ENCODE measurements at regions not wholly inside any gene's neighbourhood (a gene's known extent, or its start where the extent isn't known, plus 50 kb on each side); places are given as distances from the start of the nearest gene placed in this dataset.

DNA sequence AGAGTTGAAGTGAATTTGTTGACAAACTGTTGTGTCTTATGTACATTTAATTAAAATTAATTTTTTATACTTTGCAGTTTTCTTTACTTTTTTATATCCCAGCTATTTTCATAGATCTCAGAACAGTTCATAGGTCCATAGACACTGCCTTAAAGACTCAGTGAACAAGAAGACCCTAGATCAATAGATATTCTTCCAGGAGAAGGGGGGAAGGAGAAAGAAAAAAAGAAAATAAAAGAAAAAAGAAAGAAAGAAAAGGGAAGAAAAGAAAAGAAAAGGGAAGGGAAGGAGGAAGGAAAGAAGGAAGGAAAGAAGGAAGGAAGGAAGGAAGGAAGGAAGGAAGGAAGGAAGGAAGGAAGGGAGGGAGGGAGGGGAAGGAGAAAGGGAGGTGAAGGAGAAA is 130.8 kb downstream of the MAFB start (continued):
- TF ChIP-seq ZNF530 (tag by site-specific recombination; IDR thresholded peaks at IDR 0.05; ENCODE audit: low read depth) (no peak), KLF7 (tag by site-specific recombination; IDR thresholded peaks at IDR 0.05; ENCODE audit: borderline replicate concordance) (no peak), ZNF514 (tag by site-specific recombination; IDR thresholded peaks at IDR 0.05) (no peak), ZNF335 (tag by site-specific recombination; conservative IDR thresholded peaks at IDR 0.05) (no peak), ZNF626 (tag by site-specific recombination; IDR thresholded peaks at IDR 0.05) (no peak), ZNF37A (tag by site-specific recombination; IDR thresholded peaks at IDR 0.05) (no peak)
- TF ChIP-seq, protein P1, sequence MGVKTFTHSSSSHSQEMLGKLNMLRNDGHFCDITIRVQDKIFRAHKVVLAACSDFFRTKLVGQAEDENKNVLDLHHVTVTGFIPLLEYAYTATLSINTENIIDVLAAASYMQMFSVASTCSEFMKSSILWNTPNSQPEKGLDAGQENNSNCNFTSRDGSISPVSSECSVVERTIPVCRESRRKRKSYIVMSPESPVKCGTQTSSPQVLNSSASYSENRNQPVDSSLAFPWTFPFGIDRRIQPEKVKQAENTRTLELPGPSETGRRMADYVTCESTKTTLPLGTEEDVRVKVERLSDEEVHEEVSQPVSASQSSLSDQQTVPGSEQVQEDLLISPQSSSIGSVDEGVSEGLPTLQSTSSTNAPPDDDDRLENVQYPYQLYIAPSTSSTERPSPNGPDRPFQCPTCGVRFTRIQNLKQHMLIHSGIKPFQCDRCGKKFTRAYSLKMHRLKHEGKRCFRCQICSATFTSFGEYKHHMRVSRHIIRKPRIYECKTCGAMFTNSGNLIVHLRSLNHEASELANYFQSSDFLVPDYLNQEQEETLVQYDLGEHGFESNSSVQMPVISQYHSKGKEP (tag by site-specific recombination; IDR thresholded peaks at IDR 0.05), result no peak
- TF ChIP-seq, protein P2, sequence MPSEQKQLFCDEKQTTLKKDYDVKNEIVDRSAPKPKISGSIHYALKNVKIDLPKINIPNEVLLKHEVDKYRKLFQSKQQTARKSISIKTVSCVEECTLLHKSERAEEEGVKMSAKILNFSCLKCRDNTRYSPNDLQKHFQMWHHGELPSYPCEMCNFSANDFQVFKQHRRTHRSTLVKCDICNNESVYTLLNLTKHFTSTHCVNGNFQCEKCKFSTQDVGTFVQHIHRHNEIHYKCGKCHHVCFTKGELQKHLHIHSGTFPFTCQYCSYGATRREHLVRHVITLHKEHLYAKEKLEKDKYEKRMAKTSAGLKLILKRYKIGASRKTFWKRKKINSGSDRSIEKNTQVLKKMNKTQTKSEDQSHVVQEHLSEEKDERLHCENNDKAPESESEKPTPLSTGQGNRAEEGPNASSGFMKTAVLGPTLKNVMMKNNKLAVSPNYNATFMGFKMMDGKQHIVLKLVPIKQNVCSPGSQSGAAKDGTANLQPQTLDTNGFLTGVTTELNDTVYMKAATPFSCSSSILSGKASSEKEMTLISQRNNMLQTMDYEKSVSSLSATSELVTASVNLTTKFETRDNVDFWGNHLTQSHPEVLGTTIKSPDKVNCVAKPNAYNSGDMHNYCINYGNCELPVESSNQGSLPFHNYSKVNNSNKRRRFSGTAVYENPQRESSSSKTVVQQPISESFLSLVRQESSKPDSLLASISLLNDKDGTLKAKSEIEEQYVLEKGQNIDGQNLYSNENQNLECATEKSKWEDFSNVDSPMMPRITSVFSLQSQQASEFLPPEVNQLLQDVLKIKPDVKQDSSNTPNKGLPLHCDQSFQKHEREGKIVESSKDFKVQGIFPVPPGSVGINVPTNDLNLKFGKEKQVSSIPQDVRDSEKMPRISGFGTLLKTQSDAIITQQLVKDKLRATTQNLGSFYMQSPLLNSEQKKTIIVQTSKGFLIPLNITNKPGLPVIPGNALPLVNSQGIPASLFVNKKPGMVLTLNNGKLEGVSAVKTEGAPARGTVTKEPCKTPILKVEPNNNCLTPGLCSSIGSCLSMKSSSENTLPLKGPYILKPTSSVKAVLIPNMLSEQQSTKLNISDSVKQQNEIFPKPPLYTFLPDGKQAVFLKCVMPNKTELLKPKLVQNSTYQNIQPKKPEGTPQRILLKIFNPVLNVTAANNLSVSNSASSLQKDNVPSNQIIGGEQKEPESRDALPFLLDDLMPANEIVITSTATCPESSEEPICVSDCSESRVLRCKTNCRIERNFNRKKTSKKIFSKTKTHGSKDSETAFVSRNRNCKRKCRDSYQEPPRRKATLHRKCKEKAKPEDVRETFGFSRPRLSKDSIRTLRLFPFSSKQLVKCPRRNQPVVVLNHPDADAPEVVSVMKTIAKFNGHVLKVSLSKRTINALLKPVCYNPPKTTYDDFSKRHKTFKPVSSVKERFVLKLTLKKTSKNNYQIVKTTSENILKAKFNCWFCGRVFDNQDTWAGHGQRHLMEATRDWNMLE (tag by site-specific recombination; conservative IDR thresholded peaks at IDR 0.05; ENCODE audit: low read depth), result no peak

DNA sequence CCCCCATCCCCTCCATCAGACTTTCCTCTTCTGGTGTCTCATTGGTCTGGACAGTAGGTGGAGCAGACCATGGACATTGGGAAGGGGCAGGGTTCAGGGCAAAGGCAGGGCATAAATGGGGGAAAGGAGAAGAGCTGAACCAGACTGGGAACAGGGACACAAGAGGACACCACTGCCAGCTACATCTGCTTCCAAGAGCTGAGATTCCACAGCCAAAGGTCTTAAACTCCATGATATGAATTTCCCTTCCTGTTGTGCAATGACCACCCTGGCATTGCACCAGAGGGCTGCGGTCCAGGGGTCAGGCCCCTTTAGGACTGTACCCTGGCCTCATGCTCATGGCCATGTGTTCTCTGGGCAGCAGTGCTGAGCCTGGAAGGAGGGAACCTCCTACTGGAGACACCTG is 137.9 kb downstream of the MAFB start:
- no peaks in the 10 kb centered on the region for H3K4me1 ChIP-seq (ENCODE audit: control insufficient read depth, insufficient read depth, low read length)
- no peaks in the 10 kb centered on the region for H3K36me3 ChIP-seq (ENCODE audit: control insufficient read depth in 2 of 2, insufficient read depth in 1 of 2, low read length in 2 of 2)
- H3K27ac ChIP-seq (ENCODE audit: extremely low read depth, low read depth, low read length), result no peak overlapping the region
- no peak for TF ChIP-seq KLF8 (tag by site-specific recombination; IDR thresholded peaks at IDR 0.05)
- TF ChIP-seq MEIS1 (CRISPR knock-in tag; IDR thresholded peaks at IDR 0.05; ENCODE audit: borderline replicate concordance), result no peak
- TF ChIP-seq SP2 (tag by site-specific recombination; IDR thresholded peaks at IDR 0.05), result no peak
- no peak for TF ChIP-seq ZNF596 (tag by site-specific recombination; IDR thresholded peaks at IDR 0.05)
- TF ChIP-seq, protein P3, sequence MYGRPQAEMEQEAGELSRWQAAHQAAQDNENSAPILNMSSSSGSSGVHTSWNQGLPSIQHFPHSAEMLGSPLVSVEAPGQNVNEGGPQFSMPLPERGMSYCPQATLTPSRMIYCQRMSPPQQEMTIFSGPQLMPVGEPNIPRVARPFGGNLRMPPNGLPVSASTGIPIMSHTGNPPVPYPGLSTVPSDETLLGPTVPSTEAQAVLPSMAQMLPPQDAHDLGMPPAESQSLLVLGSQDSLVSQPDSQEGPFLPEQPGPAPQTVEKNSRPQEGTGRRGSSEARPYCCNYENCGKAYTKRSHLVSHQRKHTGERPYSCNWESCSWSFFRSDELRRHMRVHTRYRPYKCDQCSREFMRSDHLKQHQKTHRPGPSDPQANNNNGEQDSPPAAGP (tag by site-specific recombination; IDR thresholded peaks at IDR 0.05), result no peak
- TF ChIP-seq, protein P4, sequence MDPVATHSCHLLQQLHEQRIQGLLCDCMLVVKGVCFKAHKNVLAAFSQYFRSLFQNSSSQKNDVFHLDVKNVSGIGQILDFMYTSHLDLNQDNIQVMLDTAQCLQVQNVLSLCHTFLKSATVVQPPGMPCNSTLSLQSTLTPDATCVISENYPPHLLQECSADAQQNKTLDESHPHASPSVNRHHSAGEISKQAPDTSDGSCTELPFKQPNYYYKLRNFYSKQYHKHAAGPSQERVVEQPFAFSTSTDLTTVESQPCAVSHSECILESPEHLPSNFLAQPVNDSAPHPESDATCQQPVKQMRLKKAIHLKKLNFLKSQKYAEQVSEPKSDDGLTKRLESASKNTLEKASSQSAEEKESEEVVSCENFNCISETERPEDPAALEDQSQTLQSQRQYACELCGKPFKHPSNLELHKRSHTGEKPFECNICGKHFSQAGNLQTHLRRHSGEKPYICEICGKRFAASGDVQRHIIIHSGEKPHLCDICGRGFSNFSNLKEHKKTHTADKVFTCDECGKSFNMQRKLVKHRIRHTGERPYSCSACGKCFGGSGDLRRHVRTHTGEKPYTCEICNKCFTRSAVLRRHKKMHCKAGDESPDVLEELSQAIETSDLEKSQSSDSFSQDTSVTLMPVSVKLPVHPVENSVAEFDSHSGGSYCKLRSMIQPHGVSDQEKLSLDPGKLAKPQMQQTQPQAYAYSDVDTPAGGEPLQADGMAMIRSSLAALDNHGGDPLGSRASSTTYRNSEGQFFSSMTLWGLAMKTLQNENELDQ (tag by site-specific recombination; IDR thresholded peaks at IDR 0.05; ENCODE audit: low read depth), result no peak
- TF ChIP-seq, protein P5, sequence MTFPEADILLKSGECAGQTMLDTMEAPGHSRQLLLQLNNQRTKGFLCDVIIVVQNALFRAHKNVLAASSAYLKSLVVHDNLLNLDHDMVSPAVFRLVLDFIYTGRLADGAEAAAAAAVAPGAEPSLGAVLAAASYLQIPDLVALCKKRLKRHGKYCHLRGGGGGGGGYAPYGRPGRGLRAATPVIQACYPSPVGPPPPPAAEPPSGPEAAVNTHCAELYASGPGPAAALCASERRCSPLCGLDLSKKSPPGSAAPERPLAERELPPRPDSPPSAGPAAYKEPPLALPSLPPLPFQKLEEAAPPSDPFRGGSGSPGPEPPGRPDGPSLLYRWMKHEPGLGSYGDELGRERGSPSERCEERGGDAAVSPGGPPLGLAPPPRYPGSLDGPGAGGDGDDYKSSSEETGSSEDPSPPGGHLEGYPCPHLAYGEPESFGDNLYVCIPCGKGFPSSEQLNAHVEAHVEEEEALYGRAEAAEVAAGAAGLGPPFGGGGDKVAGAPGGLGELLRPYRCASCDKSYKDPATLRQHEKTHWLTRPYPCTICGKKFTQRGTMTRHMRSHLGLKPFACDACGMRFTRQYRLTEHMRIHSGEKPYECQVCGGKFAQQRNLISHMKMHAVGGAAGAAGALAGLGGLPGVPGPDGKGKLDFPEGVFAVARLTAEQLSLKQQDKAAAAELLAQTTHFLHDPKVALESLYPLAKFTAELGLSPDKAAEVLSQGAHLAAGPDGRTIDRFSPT (tag by site-specific recombination; IDR thresholded peaks at IDR 0.05), result no peak
- TF ChIP-seq ZNF248 (tag by site-specific recombination; IDR thresholded peaks at IDR 0.05), result no peak
- TF ChIP-seq ZNF555 (tag by site-specific recombination; conservative IDR thresholded peaks at IDR 0.05), result no peak
- TF ChIP-seq ZNF701 (tag by site-specific recombination; IDR thresholded peaks at IDR 0.05), result no peak
- TF ChIP-seq ZNF433 (tag by site-specific recombination; IDR thresholded peaks at IDR 0.05; ENCODE audit: low read depth), result no peak
- TF ChIP-seq, protein P6, sequence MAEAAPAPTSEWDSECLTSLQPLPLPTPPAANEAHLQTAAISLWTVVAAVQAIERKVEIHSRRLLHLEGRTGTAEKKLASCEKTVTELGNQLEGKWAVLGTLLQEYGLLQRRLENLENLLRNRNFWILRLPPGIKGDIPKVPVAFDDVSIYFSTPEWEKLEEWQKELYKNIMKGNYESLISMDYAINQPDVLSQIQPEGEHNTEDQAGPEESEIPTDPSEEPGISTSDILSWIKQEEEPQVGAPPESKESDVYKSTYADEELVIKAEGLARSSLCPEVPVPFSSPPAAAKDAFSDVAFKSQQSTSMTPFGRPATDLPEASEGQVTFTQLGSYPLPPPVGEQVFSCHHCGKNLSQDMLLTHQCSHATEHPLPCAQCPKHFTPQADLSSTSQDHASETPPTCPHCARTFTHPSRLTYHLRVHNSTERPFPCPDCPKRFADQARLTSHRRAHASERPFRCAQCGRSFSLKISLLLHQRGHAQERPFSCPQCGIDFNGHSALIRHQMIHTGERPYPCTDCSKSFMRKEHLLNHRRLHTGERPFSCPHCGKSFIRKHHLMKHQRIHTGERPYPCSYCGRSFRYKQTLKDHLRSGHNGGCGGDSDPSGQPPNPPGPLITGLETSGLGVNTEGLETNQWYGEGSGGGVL (tag by site-specific recombination; IDR thresholded peaks at IDR 0.05), result no peak
- TF ChIP-seq ZNF549 (tag by site-specific recombination; IDR thresholded peaks at IDR 0.05), result no peak
- no peak for TF ChIP-seq ZNF146 (tag by site-specific recombination; IDR thresholded peaks at IDR 0.05)
- H3K4me3 ChIP-seq (ENCODE audit: low read depth, low read length), result no peak overlapping the region
- CTCF ChIA-PET, result interaction anchor here (0.5 to 0.7 kb wide), 3 partner anchors 339 to 395 kb away, joined by 3 to 6 read pairs (median 4); no protein-coding TSS in a partner anchor
- POLR2A ChIA-PET, result no interaction called here
- no peaks in the 10 kb centered on the region for H3K9me3 ChIP-seq (ENCODE audit: control insufficient read depth, insufficient read depth, low read depth, low read length)

Measured in HEK293 (cell line).